Esophagus (tissue), 2 donors: ENCODE measurements at regions not wholly inside any gene's neighbourhood (a gene's known extent, or its start where the extent isn't known, plus 50 kb on each side); places are given as distances from the start of the nearest gene placed in this dataset.

Experiments used
- H3K27ac ChIP-seq, 2 donors: one replicate each; pipeline ENCODE4 v1.5.1; 2013; ENCODE audit warnings: low read depth in 2 of 2, mild to moderate bottlenecking in 2 of 2, inconsistent platforms in 1 of 2, low read length in 1 of 2, moderate library complexity in 1 of 2
- H3K27me3 ChIP-seq, 2 donors: one replicate each; pipeline ENCODE4 v1.6.1; 2013; ENCODE audit warnings: low read length in 2 of 2, control low read depth in 1 of 2, mild to moderate bottlenecking in 1 of 2; ENCODE audit not compliant: insufficient read depth in 2 of 2, control insufficient read depth in 1 of 2
- H3K36me3 ChIP-seq, 2 donors: one replicate each; pipeline ENCODE4 v1.6.1; 2013; ENCODE audit warnings: low read length in 1 of 2; ENCODE audit not compliant: control insufficient read depth in 2 of 2, insufficient read depth in 2 of 2
- H3K4me1 ChIP-seq, 2 donors: one replicate each; pipeline ENCODE4 v1.6.1; 2013; ENCODE audit warnings: low read length in 1 of 2; ENCODE audit not compliant: control insufficient read depth in 2 of 2, insufficient read depth in 2 of 2
- H3K4me3 ChIP-seq, 2 donors: one replicate each; pipeline ENCODE4 v1.5.1; 2013; ENCODE audit warnings: low read length in 2 of 2, mild to moderate bottlenecking in 2 of 2, low read depth in 1 of 2, moderate library complexity in 1 of 2
- H3K9me3 ChIP-seq, 2 donors: one replicate each; pipeline ENCODE4 v1.6.1; 2013; ENCODE audit warnings: mild to moderate bottlenecking in 2 of 2, low read depth in 1 of 2, low read length in 1 of 2, moderate library complexity in 1 of 2; ENCODE audit not compliant: control insufficient read depth in 2 of 2, insufficient read depth in 1 of 2
- WGBS, 2 donors: extraction: QIAGEN DNeasy Blood & Tissue Kit; methylation state at CpG; one replicate each; pipeline ENCODE4 v1.1.7; 2013; 5-methylcytosine and 5-hydroxymethylcytosine counted together
- donor health status: healthy with polysubstance abuse.
- donor health status: Bipolar disorder and iron deficiency.

DNA sequence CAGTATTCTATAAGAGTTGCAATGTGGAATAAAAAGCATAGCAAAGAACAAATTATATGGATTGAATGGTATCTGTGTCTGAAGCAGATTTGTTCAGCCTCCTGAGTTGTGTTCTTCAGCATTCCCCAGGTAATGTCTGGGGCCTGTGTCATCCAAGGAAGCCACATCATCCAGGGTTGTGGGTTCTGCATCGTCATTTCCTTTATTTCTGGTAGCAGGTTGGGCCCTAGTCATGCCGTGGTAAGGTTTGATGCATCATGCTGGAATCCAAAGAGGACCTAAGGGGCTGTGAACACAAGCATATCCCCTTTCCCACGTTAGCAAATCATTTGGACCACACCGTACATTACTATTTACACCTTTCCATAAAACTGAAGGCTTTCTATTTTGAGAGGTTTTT lies 131.0 kb upstream of the ZNF91 start:
- H3K4me3 ChIP-seq = no peak overlapping the region
- H3K27me3 ChIP-seq = no peaks in the 10 kb centered on the region
- H3K4me1 ChIP-seq = no peaks in the 10 kb centered on the region
- peaks cover 0 to 7% of the 10 kb centered on the region in 2 donors for H3K9me3 ChIP-seq
- no peak overlapping the region for H3K27ac ChIP-seq
- WGBS, 2 donors = 73 to 80% methylated on average over 4 of the region's 4 CpGs
- no peaks in the 10 kb centered on the region for H3K36me3 ChIP-seq

DNA sequence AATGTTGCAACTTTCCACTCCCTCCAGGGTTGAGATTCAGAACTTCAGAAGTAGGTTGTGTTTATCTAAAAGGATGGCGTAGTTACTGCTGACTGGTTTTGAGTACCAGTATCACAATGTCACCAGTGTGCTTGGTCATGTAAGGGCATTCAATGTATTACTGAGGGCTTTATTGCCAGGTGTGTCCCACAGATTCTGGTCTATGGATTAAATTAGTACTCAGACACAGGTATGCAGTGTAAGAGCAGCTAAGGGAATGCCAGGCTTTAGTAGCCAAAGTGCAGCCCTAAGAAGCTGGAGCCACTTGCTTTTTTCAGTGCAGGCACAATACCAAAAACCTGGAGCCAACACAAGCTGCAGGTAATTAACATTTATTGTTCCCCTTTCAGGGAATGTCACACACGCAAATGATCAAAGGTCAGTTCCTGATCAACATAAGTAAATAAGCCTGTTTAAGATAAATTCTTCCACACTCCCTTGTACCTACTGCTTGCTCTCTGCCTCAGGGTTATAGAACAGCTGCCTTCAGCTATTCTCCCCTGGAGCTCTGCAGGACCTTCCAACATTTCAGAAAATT lies 130.1 kb upstream of the ZNF91 start:
- Histone ChIP-seq H3K4me1 (no peaks in the 10 kb centered on the region), H3K36me3 (no peaks in the 10 kb centered on the region), H3K9me3 (peaks cover 0 to 7% of the 10 kb centered on the region in 2 donors), H3K4me3 (no peak overlapping the region), H3K27me3 (no peaks in the 10 kb centered on the region), H3K27ac (no peak overlapping the region)
- 55 to 59% methylated on average over 2 of the region's 2 CpGs for WGBS, 2 donors

DNA sequence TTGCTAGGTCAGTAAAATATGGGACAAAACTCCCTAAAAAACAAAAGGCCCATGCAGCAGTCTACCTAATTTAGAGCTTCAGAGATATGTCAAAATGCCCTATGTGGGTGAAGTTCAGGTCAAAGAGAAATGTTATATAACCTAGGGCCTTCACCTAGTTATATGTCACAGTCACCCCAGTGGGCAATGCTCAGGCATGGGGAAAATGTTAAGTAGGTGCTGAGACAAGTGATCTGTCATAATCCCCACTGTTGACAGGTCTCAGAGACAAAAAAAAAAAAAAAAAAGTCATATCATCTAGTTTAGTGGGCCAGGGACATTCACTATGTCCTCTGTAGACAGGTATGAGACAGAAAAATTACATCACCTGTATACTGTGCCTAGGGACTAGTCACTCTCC lies 128.6 kb upstream of the ZNF91 start:
- Histone ChIP-seq H3K27me3 (no peaks in the 10 kb centered on the region), H3K9me3 (no peaks in the 10 kb centered on the region), H3K4me1 (no peaks in the 10 kb centered on the region), H3K4me3 (no peak overlapping the region), H3K36me3 (no peaks in the 10 kb centered on the region), H3K27ac (no peak overlapping the region)

DNA sequence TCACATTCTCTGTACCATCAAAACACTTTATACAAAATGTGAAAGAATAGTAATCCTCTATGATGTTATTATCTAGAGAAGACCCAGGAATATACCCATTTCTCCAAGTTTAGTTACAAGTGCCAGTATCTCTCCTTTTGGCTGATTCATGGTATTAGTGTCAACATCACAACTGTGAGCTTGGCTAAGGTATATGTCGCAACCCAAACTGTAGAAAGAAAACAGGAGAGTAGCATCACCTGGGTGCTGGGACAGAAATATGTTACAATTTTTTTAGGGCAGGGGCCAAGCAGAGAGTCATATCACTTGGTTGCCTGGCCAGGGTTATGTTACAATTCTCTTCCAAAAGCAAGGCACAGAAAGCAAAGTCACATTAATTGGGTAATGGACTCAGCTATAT lies 127.2 kb upstream of the ZNF91 start:
- Histone ChIP-seq H3K36me3 (no peaks in the 10 kb centered on the region), H3K27me3 (no peaks in the 10 kb centered on the region), H3K4me1 (no peaks in the 10 kb centered on the region), H3K27ac (no peak overlapping the region), H3K4me3 (no peak overlapping the region), H3K9me3 (no peaks in the 10 kb centered on the region)
- WGBS, 2 donors = 79 to 89% methylated on average over 1 of the region's 1 CpG

DNA sequence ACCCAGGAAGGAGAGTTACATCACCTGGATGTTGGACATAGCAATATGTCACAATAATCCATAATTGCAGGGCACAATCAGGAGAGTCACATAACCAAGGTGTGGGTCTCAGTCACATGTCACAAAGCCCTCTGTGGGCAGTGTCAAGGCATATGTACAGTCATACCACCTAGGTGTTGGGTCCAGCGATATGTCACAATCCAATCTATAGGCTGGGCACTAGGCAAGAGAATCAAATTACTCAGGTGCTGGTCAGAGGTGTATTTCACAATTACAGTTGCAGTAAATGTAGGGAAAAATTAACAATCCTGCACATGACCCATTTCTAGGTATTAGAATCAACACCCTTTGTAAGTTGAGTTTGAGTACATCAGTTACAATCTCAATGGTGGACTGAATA lies 126.2 kb upstream of the ZNF91 start:
- Histone ChIP-seq H3K4me1 (no peaks in the 10 kb centered on the region), H3K27me3 (no peaks in the 10 kb centered on the region)

DNA sequence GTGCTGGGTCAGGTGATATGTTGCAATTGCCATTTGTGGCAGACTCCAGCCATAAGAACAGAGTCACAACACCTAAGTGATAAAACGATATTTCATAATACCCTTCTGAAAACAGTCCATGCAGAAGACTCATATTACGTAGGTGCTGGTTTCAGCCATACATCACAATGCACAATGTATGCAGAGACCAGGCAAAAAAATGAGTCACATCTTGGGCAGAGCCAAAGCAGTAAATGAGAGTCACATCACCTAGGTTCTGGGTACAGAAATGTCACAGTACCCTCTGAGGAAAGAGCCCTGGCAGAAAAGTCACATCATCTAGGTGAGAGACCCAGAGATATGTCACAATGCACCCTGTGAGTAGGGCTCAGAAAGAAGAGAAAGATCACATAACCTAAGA lies 125.2 kb upstream of the ZNF91 start:
- WGBS, 2 donors = 85 to 87% methylated on average over 2 of the region's 2 CpGs
- no peaks in the 10 kb centered on the region for H3K36me3 ChIP-seq
- no peaks in the 10 kb centered on the region for H3K9me3 ChIP-seq
- no peak overlapping the region for H3K4me3 ChIP-seq
- H3K4me1 ChIP-seq = no peaks in the 10 kb centered on the region
- H3K27ac ChIP-seq = no peak overlapping the region
- no peaks in the 10 kb centered on the region for H3K27me3 ChIP-seq

More for the DNA sequence above, 126.2 kb upstream of the ZNF91 start:
- Histone ChIP-seq H3K9me3 (no peaks in the 10 kb centered on the region), H3K36me3 (no peaks in the 10 kb centered on the region), H3K27ac (no peak overlapping the region), H3K4me3 (no peak overlapping the region)
- 90 to 100% methylated on average over 1 of the region's 1 CpG for WGBS, 2 donors

DNA sequence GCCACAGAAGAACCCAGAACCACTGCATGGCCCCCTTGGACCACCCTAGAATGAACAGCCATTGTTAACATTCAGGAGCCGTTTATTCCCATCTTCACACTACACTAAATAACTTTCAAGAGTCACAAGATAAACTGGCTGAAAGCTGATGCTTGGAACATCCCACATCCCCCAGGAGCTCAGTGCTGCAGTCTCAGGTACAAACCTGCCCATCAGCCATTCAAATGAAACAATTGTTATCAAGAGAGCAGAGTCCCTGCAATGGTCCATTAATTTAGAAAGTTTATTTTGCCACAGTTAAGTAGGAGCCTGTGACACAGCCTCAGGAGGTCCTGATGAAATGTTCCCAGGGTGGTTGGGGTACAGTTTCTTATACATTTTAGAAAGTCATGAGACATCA lies 123.8 kb upstream of the ZNF91 start:
- WGBS, 2 donors = 47 to 48% methylated on average over 1 of the region's 1 CpG
- H3K9me3 ChIP-seq = no peaks in the 10 kb centered on the region

DNA sequence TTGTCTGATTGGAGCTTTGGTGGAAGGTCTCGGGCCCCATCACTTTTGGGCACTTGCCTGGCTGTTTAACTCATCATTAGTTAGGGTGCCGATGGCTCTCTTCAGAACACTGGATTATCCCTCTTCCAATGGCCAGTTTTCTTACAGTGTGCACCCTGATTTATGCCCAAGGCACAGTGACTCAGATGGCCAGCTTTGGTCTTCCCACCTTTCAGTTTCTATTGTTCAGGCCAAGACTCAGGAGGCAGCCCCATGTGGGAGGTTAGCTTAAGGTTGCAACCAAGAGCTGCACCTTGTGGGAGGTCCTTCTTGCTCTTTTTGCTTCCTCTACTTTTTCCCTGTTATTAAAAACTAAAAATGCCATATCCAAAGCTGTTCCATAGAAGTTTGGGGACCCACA lies 121.0 kb upstream of the ZNF91 start:
- Histone ChIP-seq H3K27ac (no peak overlapping the region), H3K9me3 (no peaks in the 10 kb centered on the region), H3K4me3 (no peak overlapping the region), H3K36me3 (no peaks in the 10 kb centered on the region), H3K27me3 (no peaks in the 10 kb centered on the region), H3K4me1 (no peaks in the 10 kb centered on the region)
- whole genome bisulfite sequencing, 2 donors = 81 to 90% methylated on average over 2 of the region's 2 CpGs

More for the DNA sequence above, 123.8 kb upstream of the ZNF91 start:
- Histone ChIP-seq H3K4me3 (no peak overlapping the region), H3K4me1 (no peaks in the 10 kb centered on the region), H3K27me3 (no peaks in the 10 kb centered on the region), H3K27ac (no peak overlapping the region), H3K36me3 (no peaks in the 10 kb centered on the region)

DNA sequence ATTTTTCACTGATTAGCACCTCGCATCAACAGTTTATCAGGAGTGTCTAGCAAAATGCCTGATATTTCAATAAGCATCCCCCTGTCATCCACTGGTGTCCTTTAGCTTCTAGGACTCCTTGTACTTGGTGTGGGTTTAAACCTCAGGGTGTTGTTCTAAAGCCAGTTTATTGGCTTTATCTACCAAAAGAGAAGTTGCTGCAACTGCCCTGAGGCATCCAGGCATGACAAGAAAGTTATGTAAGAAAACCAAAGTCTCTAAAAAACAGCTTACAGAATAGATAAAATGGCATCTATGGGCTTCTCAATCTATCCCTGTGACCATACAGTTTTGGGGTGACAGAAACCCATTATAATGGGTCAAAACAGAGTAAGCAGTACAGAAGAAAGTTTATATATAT lies 120.3 kb upstream of the ZNF91 start:
- no peaks in the 10 kb centered on the region for H3K27me3 ChIP-seq
- 86 to 90% methylated on average over 1 of the region's 1 CpG for WGBS, 2 donors
- no peaks in the 10 kb centered on the region for H3K4me1 ChIP-seq
- H3K9me3 ChIP-seq = no peaks in the 10 kb centered on the region
- no peaks in the 10 kb centered on the region for H3K36me3 ChIP-seq
- H3K27ac ChIP-seq = no peak overlapping the region
- H3K4me3 ChIP-seq = no peak overlapping the region

DNA sequence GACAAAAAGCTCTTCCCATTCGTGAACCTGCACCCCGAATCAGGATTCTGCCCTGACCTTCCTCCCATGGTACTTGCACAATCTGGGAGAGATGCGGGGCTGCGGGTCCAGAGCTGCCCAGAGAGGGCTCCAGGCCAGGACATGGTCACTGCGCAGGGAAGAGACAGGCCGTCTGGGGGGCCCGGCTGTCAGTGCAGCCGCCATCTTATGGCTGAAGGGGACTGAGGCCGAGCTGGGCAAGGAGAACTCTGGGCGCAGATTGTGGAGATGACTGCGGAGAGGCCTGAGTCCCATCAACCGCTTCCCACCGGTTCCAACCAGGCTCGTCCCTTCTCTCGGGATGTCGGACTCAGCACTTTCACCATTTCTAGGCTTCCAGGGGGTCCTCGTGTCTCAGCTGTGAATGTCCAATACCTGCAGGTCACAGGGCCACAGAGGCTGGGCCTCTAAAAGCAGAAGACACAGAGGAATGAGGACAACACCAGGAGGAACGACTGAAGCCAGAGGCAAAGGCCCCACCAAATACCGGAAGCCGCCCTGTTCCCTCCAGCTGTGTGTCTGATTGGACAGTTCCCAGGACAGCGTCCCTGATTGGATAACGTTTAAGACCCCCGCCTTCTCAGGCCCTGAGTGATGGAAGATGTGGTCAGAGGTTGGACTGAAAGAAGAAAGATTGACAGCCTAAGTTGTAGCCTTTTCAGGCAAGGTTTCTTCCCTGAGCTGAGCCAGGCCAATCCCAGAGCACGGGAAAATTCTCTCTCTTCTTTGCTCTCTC lies 117.1 kb upstream of the ZNF91 start:
- 92 to 93% methylated on average over 24 of the region's 24 CpGs for WGBS, 2 donors
- no peak overlapping the region for H3K4me3 ChIP-seq
- no peaks in the 10 kb centered on the region for H3K27me3 ChIP-seq
- H3K36me3 ChIP-seq = no peaks in the 10 kb centered on the region
- H3K9me3 ChIP-seq = no peaks in the 10 kb centered on the region
- no peak overlapping the region for H3K27ac ChIP-seq
- no peaks in the 10 kb centered on the region for H3K4me1 ChIP-seq
